Common myeloid progenitor, CD34-positive (primary cell): ENCODE measurements at regions not wholly inside any gene's neighbourhood (a gene's known extent, or its start where the extent isn't known, plus 50 kb on each side); places are given as distances from the start of the nearest gene placed in this dataset.

Experiments used
- CTCF ChIA-PET: fragments of 350-600 bp; sonication (Branson Sonifier 250); formaldehyde crosslinking; loops from one replicate; lab custom pipeline; 2021; ENCODE audit warnings: antibody characterized with exemption; lab: Charles Lee
- POLR2A ChIA-PET: fragments of 350-600 bp; sonication (Branson Sonifier 250); formaldehyde crosslinking; loops from one replicate; lab custom pipeline; 2021; ENCODE audit warnings: antibody characterized with exemption; lab: Charles Lee
- DNase-seq, 3 donors: peaks; one replicate each; pipeline versions ENCODE4 v3.0.0 to v3.0.0-alpha.2; 2013
- H3K27ac ChIP-seq, 2 experiments: 1 replicate in 1 of 2; 2 replicates in 1 of 2; pipeline ENCODE4 v1.7.0; 2013; ENCODE audit warnings: inconsistent platforms in 2 of 2, low read length in 2 of 2, mild to moderate bottlenecking in 2 of 2, low read depth in 1 of 2, moderate library complexity in 1 of 2; ENCODE audit not compliant: severe bottlenecking in 2 of 2, insufficient read depth in 1 of 2, poor library complexity in 1 of 2
- H3K27me3 ChIP-seq, 5 experiments: replicated peaks in 2 of 5; 1 replicate in 3 of 5; 2 replicates in 2 of 5; pipeline versions ENCODE4 v1.6.1 to v1.7.0; 2013; ENCODE audit warnings: low read length in 4 of 5, mild to moderate bottlenecking in 2 of 5, moderate library complexity in 2 of 5, inconsistent platforms in 1 of 5; ENCODE audit not compliant: insufficient read depth in 5 of 5, control insufficient read depth in 4 of 5
- H3K36me3 ChIP-seq, 4 experiments: 1 replicate in 2 of 4; 2 replicates in 2 of 4; pipeline versions ENCODE4 v1.6.1 to v1.7.0; 2013; ENCODE audit warnings: low read length in 3 of 4, control low read depth in 1 of 4, mild to moderate bottlenecking in 1 of 4; ENCODE audit not compliant: control insufficient read depth in 4 of 4, insufficient read depth in 4 of 4
- H3K4me1 ChIP-seq, 4 experiments: 1 replicate in 3 of 4; 2 replicates in 1 of 4; pipeline versions ENCODE4 v1.6.1 to v1.7.1; 2013; ENCODE audit warnings: low read length in 3 of 4, mild to moderate bottlenecking in 3 of 4, control low read depth in 1 of 4, inconsistent platforms in 1 of 4, moderate library complexity in 1 of 4; ENCODE audit not compliant: control insufficient read depth in 4 of 4, insufficient read depth in 4 of 4; ENCODE audit errors: control extremely low read depth in 1 of 4
- H3K4me3 ChIP-seq, 7 experiments: 1 replicate in 4 of 7; 2 replicates in 3 of 7; pipeline versions ENCODE4 v1.5.1 to v1.7.0; 2013; ENCODE audit warnings: mild to moderate bottlenecking in 7 of 7, low read length in 6 of 7, moderate library complexity in 6 of 7, inconsistent platforms in 2 of 7, low read depth in 2 of 7, control low read depth in 1 of 7; ENCODE audit not compliant: insufficient read depth in 4 of 7, control insufficient read depth in 1 of 7; ENCODE audit errors: extremely low read depth in 1 of 7
- H3K9me3 ChIP-seq, 5 experiments: 1 replicate in 4 of 5; 2 replicates in 1 of 5; pipeline versions ENCODE4 v1.6.1 to v1.7.1; 2013; ENCODE audit warnings: low read length in 4 of 5, mild to moderate bottlenecking in 2 of 5, inconsistent platforms in 1 of 5, low read depth in 1 of 5, moderate library complexity in 1 of 5; ENCODE audit not compliant: control insufficient read depth in 4 of 5, insufficient read depth in 2 of 5; ENCODE audit errors: control extremely low read depth in 1 of 5
- WGBS: methylation state at CpG from one replicate; pipeline ENCODE4 v1.1.5; 2013; ENCODE audit not compliant: insufficient coverage; 5-methylcytosine and 5-hydroxymethylcytosine counted together

DNA sequence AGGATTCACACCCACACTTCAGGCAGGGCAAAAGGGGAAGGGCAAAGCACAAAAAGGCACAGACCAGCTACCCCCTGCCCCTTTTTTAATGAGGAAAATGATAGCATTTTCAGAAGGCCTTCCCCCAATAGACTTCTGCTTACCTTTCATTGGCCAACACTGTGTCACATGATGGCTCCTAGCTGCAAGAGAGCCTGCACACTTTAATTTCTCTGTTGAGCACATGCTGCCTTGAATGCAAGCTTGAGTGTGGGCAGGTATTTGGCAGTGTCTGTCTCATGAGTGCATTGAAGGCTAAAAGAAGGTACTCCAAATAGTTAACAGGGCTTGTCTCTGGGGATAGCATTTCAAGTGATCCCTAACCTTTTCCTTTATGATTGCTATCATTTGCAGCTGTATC is 175.4 kb upstream of the NFE2L3 start:
- H3K9me3 ChIP-seq: peaks cover 0 to 12% (median 5%) of the 10 kb centered on the region in 5 experiments
- no peak overlapping the region for H3K27ac ChIP-seq
- H3K4me3 ChIP-seq: no peak overlapping the region
- H3K36me3 ChIP-seq: no peaks in the 10 kb centered on the region
- POLR2A ChIA-PET: no interaction called here
- peak in 1 of 3 donors; percentile 9 for DNase-seq
- H3K27me3 ChIP-seq: peaks cover 0 to 4% (median 0%) of the 10 kb centered on the region in 5 experiments
- H3K4me1 ChIP-seq: no peaks in the 10 kb centered on the region
- CTCF ChIA-PET: no interaction called here

GRCh38 chr7:25978466-25978865 is 173.5 kb upstream of the NFE2L3 start:
- 100% methylated on average over 1 of the region's 5 CpGs for WGBS
- Histone ChIP-seq H3K4me1 (no peaks in the 10 kb centered on the region), H3K9me3 (peaks cover 0 to 11% (median 5%) of the 10 kb centered on the region in 5 experiments), H3K4me3 (no peak overlapping the region), H3K36me3 (no peaks in the 10 kb centered on the region), H3K27me3 (peaks cover 0 to 4% (median 0%) of the 10 kb centered on the region in 5 experiments), H3K27ac (no peak overlapping the region)
- ChIA-PET CTCF (no interaction called here), POLR2A (no interaction called here)
- DNase-seq: no peak

DNA sequence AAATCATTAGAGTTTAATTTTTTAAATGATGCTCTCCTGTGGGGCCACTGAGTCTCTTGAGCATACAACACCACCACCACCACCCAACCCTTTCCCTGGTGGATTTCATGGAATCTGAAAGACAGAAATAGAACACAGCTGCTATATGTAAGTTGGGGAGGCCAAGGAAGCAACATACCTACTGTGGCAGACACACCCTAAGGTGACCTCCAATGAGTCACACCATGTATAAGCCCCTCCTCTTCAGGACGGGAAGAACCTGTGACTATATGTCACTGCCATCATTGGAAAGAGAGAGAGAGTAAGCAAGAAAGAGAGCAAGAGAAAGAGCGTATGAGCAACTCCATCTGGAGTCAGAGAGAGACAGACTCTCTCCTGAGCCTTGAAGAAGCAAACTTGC is 172.4 kb upstream of the NFE2L3 start:
- 83% methylated on average over 2 of the region's 2 CpGs for WGBS
- no peak for DNase-seq
- peaks cover 0 to 11% (median 5%) of the 10 kb centered on the region in 5 experiments for H3K9me3 ChIP-seq
- CTCF ChIA-PET: no interaction called here
- POLR2A ChIA-PET: no interaction called here
- no peak overlapping the region for H3K4me3 ChIP-seq
- no peaks in the 10 kb centered on the region for H3K4me1 ChIP-seq
- peaks cover 0 to 4% (median 0%) of the 10 kb centered on the region in 5 experiments for H3K27me3 ChIP-seq
- no peaks in the 10 kb centered on the region for H3K36me3 ChIP-seq
- no peak overlapping the region for H3K27ac ChIP-seq

DNA sequence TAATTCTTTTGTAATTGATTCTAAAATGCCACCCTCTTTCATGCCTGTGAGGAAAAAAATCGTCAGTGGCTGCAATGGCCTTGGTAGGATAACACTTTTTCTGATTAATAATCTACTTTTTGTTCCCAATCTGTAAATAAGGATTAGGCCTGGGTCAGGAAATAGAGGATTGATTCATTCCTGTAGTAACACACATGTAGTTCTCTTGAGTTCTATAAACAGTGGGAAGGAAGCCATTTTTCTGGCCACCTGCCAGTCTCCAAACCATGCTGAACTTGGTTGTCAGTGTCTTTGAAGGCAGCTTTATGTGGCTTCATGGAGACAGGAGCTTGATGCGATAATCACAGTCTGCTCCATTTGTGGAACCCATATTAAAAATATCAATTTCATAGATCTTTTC is 169.3 kb upstream of the NFE2L3 start:
- DNase-seq: no peak
- Histone ChIP-seq H3K4me3 (no peak overlapping the region), H3K27me3 (peaks cover 0 to 8% (median 3%) of the 10 kb centered on the region in 5 experiments), H3K36me3 (no peaks in the 10 kb centered on the region), H3K27ac (no peak overlapping the region), H3K4me1 (no peaks in the 10 kb centered on the region), H3K9me3 (peaks cover 0 to 3% (median 3%) of the 10 kb centered on the region in 5 experiments)
- ChIA-PET POLR2A (no interaction called here), CTCF (no interaction called here)
- 100% methylated on average over 1 of the region's 2 CpGs for WGBS

DNA sequence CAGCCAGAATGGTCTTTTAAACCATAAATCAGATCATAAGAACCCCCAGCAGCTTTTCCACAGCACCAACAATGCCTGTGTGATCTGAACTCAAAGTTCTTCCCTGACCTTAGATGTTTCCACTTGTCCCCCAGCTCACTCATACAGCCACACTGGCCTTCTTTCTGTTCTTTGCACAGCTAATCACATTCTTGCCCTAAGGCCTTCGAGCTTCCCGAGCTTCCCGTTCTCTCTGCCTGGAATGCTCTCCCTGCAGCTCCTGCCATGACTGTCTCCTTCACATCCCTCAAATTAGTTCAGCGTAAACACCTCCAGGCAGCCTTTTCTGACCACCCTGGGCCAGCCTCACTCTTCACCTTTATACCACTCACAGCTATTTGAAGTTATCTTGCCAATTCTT is 166.8 kb upstream of the NFE2L3 start:
- DNase-seq: no peak
- Histone ChIP-seq H3K9me3 (peaks cover 0 to 3% (median 3%) of the 10 kb centered on the region in 5 experiments), H3K4me1 (no peaks in the 10 kb centered on the region), H3K36me3 (no peaks in the 10 kb centered on the region), H3K27me3 (peaks cover 0 to 8% (median 3%) of the 10 kb centered on the region in 5 experiments), H3K4me3 (no peak overlapping the region), H3K27ac (no peak overlapping the region)
- WGBS: 94% methylated on average over 3 of the region's 4 CpGs
- ChIA-PET POLR2A (no interaction called here), CTCF (no interaction called here)

DNA sequence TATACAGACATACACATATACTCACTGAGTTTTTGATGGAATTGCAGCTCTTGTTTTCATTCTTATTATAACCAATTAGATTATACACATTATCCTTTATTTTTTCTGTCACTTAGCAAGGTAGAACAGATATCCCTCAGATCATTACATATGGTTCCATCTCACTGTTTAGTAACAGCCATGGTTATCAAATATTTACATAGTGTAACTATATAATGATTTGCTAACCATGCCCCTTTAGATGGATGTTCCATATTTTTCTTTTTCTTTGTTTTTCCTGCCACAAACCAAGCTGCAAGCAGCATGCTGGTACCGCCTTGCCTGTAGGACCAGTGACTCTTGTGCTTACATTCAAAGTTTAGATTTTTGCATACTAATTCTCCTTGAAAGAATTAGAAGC is 163.4 kb upstream of the NFE2L3 start:
- Histone ChIP-seq H3K4me1 (no peaks in the 10 kb centered on the region), H3K27ac (no peak overlapping the region), H3K4me3 (no peak overlapping the region), H3K36me3 (no peaks in the 10 kb centered on the region), H3K9me3 (no peaks in the 10 kb centered on the region), H3K27me3 (peaks cover 0 to 8% (median 1%) of the 10 kb centered on the region in 5 experiments)
- ChIA-PET CTCF (no interaction called here), POLR2A (no interaction called here)
- DNase-seq: no peak
- WGBS: 100% methylated on average over 1 of the region's 1 CpG

GRCh38 chr7:25989140-25989705 is 162.8 kb upstream of the NFE2L3 start:
- 74% methylated on average over 2 of the region's 6 CpGs for WGBS
- H3K4me1 ChIP-seq: no peaks in the 10 kb centered on the region
- no peak overlapping the region for H3K27ac ChIP-seq
- ChIA-PET CTCF (no interaction called here), POLR2A (no interaction called here)
- H3K27me3 ChIP-seq: peaks cover 0 to 8% (median 1%) of the 10 kb centered on the region in 5 experiments
- no peaks in the 10 kb centered on the region for H3K36me3 ChIP-seq
- no peaks in the 10 kb centered on the region for H3K9me3 ChIP-seq
- DNase-seq: no peak
- no peak overlapping the region for H3K4me3 ChIP-seq
